OCI-LY3 (cell line): ENCODE measurements at regions not wholly inside any gene's neighbourhood (a gene's known extent, or its start where the extent isn't known, plus 50 kb on each side); places are given as distances from the start of the nearest gene placed in this dataset.

Experiments
- CTCF ChIP-seq: fragments of 200-600, 300-600 bp; sonication (generic); IDR thresholded peaks from 2 replicates; pipeline ENCODE4 v1.5.1; 2014; ENCODE audit warnings: antibody characterized with exemption, low read length, low read depth
- EZH2phosphoT487 ChIP-seq: fragments of 200-600 bp; shearing (Covaris generic); IDR thresholded peaks from 2 replicates; pipeline ENCODE4 v1.6.1; 2018; ENCODE audit warnings: antibody characterized with exemption, mixed run types, low read depth

GRCh38 chr4:27090406-27090805, 229.8 kb downstream of the STIM2 start:
- TF ChIP-seq CTCF: no peak
- TF ChIP-seq EZH2phosphoT487: no peak
